HUES6 (cell line): ENCODE measurements at regions not wholly inside any gene's neighbourhood (a gene's known extent, or its start where the extent isn't known, plus 50 kb on each side); places are given as distances from the start of the nearest gene placed in this dataset.

Experiments used
- H3K27ac ChIP-seq: 2 replicates; pipeline ENCODE4 v1.7.0; 2013; ENCODE audit warnings: low read depth, mild to moderate bottlenecking, low read length, inconsistent platforms
- H3K27me3 ChIP-seq: 2 replicates; pipeline ENCODE4 v1.6.1; 2013; ENCODE audit warnings: low read length; ENCODE audit not compliant: control insufficient read depth, insufficient read depth
- H3K36me3 ChIP-seq: 2 replicates; pipeline ENCODE4 v1.6.1; 2013; ENCODE audit warnings: low read length; ENCODE audit not compliant: control insufficient read depth, insufficient read depth
- H3K4me1 ChIP-seq: 2 replicates; pipeline ENCODE4 v1.6.1; 2013; ENCODE audit warnings: low read length; ENCODE audit not compliant: control insufficient read depth, insufficient read depth
- H3K4me3 ChIP-seq: 2 replicates; pipeline ENCODE4 v1.5.1; 2013; ENCODE audit warnings: low read depth, low read length
- H3K9ac ChIP-seq: one replicate; pipeline ENCODE4 v1.6.1; 2013; ENCODE audit warnings: mild to moderate bottlenecking, low read length
- H3K9me3 ChIP-seq: 2 replicates; pipeline ENCODE4 v1.6.1; 2013; ENCODE audit warnings: low read depth, low read length; ENCODE audit not compliant: control insufficient read depth, insufficient read depth

GRCh38 chr18:66209656-66210055 lies 394.2 kb downstream of the CDH19 start:
- no peaks in the 10 kb centered on the region for H3K36me3 ChIP-seq
- no peak overlapping the region for H3K27ac ChIP-seq
- H3K4me3 ChIP-seq: no peak overlapping the region
- no peaks in the 10 kb centered on the region for H3K27me3 ChIP-seq
- no peaks in the 10 kb centered on the region for H3K4me1 ChIP-seq
- no peaks in the 10 kb centered on the region for H3K9me3 ChIP-seq
- no peak overlapping the region for H3K9ac ChIP-seq

GRCh38 chr18:66196805-66197204 lies 407.1 kb downstream of the CDH19 start:
- H3K27me3 ChIP-seq: no peaks in the 10 kb centered on the region

GRCh38 chr18:66193938-66194337 lies 410.0 kb downstream of the CDH19 start:
- Histone ChIP-seq H3K4me3 (no peak overlapping the region), H3K36me3 (no peaks in the 10 kb centered on the region), H3K4me1 (no peaks in the 10 kb centered on the region)

More at GRCh38 chr18:66196805-66197204, 407.1 kb downstream of the CDH19 start:
- Histone ChIP-seq H3K4me3 (no peak overlapping the region), H3K36me3 (no peaks in the 10 kb centered on the region), H3K9me3 (no peaks in the 10 kb centered on the region), H3K27ac (no peak overlapping the region), H3K9ac (no peak overlapping the region), H3K4me1 (no peaks in the 10 kb centered on the region)

GRCh38 chr18:66193394-66193793 lies 410.5 kb downstream of the CDH19 start:
- Histone ChIP-seq H3K4me3 (no peak overlapping the region), H3K9ac (no peak overlapping the region), H3K36me3 (no peaks in the 10 kb centered on the region), H3K27me3 (no peaks in the 10 kb centered on the region), H3K4me1 (no peaks in the 10 kb centered on the region), H3K27ac (no peak overlapping the region), H3K9me3 (no peaks in the 10 kb centered on the region)

More at GRCh38 chr18:66193938-66194337, 410.0 kb downstream of the CDH19 start:
- Histone ChIP-seq H3K9me3 (no peaks in the 10 kb centered on the region), H3K27ac (no peak overlapping the region), H3K9ac (no peak overlapping the region), H3K27me3 (no peaks in the 10 kb centered on the region)

GRCh38 chr18:66168685-66169235 lies 417.9 kb downstream of the CDH7 start:
- no peaks in the 10 kb centered on the region for H3K4me1 ChIP-seq
- H3K27ac ChIP-seq: no peak overlapping the region
- H3K9ac ChIP-seq: no peak overlapping the region
- no peaks in the 10 kb centered on the region for H3K36me3 ChIP-seq
- no peak overlapping the region for H3K4me3 ChIP-seq
- no peaks in the 10 kb centered on the region for H3K27me3 ChIP-seq
- no peaks in the 10 kb centered on the region for H3K9me3 ChIP-seq

GRCh38 chr18:66167829-66168684 lies 417.2 kb downstream of the CDH7 start:
- H3K9ac ChIP-seq: no peak overlapping the region
- H3K9me3 ChIP-seq: no peaks in the 10 kb centered on the region
- no peak overlapping the region for H3K27ac ChIP-seq
- H3K27me3 ChIP-seq: no peaks in the 10 kb centered on the region
- H3K4me3 ChIP-seq: no peak overlapping the region
- no peaks in the 10 kb centered on the region for H3K4me1 ChIP-seq
- no peaks in the 10 kb centered on the region for H3K36me3 ChIP-seq

GRCh38 chr18:66160007-66160406 lies 409.2 kb downstream of the CDH7 start:
- Histone ChIP-seq H3K9ac (no peak overlapping the region), H3K4me1 (no peaks in the 10 kb centered on the region), H3K9me3 (no peaks in the 10 kb centered on the region), H3K4me3 (no peak overlapping the region), H3K36me3 (no peaks in the 10 kb centered on the region), H3K27ac (no peak overlapping the region), H3K27me3 (no peaks in the 10 kb centered on the region)

- Histone ChIP-seq H3K27me3 (no peaks in the 10 kb centered on the region), H3K27ac (no peak overlapping the region), H3K4me1 (no peaks in the 10 kb centered on the region), H3K9ac (no peak overlapping the region), H3K4me3 (no peak overlapping the region), H3K36me3 (no peaks in the 10 kb centered on the region), H3K9me3 (no peaks in the 10 kb centered on the region)
Observed at GRCh38 chr18:66159451-66159850, 408.6 kb downstream of the CDH7 start.

- no peaks in the 10 kb centered on the region for H3K27me3 ChIP-seq
- H3K9me3 ChIP-seq: no peaks in the 10 kb centered on the region
- no peaks in the 10 kb centered on the region for H3K36me3 ChIP-seq
- H3K4me1 ChIP-seq: no peaks in the 10 kb centered on the region
- H3K9ac ChIP-seq: no peak overlapping the region
- no peak overlapping the region for H3K27ac ChIP-seq
- H3K4me3 ChIP-seq: no peak overlapping the region
Observed at GRCh38 chr18:66156946-66157687, 406.3 kb downstream of the CDH7 start.

- no peaks in the 10 kb centered on the region for H3K36me3 ChIP-seq
- no peak overlapping the region for H3K4me3 ChIP-seq
- H3K4me1 ChIP-seq: no peaks in the 10 kb centered on the region
- no peak overlapping the region for H3K9ac ChIP-seq
- H3K9me3 ChIP-seq: no peaks in the 10 kb centered on the region
- H3K27me3 ChIP-seq: no peaks in the 10 kb centered on the region
- no peak overlapping the region for H3K27ac ChIP-seq
Observed at GRCh38 chr18:66150650-66151049, 399.8 kb downstream of the CDH7 start.

GRCh38 chr18:66143029-66143428 lies 392.2 kb downstream of the CDH7 start:
- Histone ChIP-seq H3K27ac (no peak overlapping the region), H3K4me1 (no peaks in the 10 kb centered on the region), H3K4me3 (no peak overlapping the region), H3K9ac (no peak overlapping the region), H3K36me3 (no peaks in the 10 kb centered on the region), H3K9me3 (no peaks in the 10 kb centered on the region), H3K27me3 (no peaks in the 10 kb centered on the region)
